Endothelial cell (in vitro differentiated cells): ENCODE measurements at regions not wholly inside any gene's neighbourhood (a gene's known extent, or its start where the extent isn't known, plus 50 kb on each side); places are given as distances from the start of the nearest gene placed in this dataset.

Source experiments
- DNase-seq: peaks from one replicate; pipeline ENCODE4 v3.0.0; 2021; ENCODE audit warnings: low spot score
- H3K27ac Mint-ChIP-seq: one replicate; pipeline ENCODE4 v1.8.0; 2021; ENCODE audit warnings: mixed read lengths, inconsistent platforms; ENCODE audit not compliant: unreplicated experiment
- H3K27me3 Mint-ChIP-seq: one replicate; pipeline ENCODE4 v1.8.0; 2021; ENCODE audit warnings: mild to moderate bottlenecking, moderate library complexity, mixed read lengths, inconsistent platforms; ENCODE audit not compliant: unreplicated experiment
- H3K36me3 Mint-ChIP-seq: one replicate; pipeline ENCODE4 v1.8.0; 2021; ENCODE audit warnings: mild to moderate bottlenecking, low read depth, mixed read lengths, inconsistent platforms; ENCODE audit not compliant: unreplicated experiment
- H3K4me1 Mint-ChIP-seq: one replicate; pipeline ENCODE4 v1.8.0; 2021; ENCODE audit warnings: mild to moderate bottlenecking, mixed read lengths, inconsistent platforms; ENCODE audit not compliant: unreplicated experiment
- H3K4me3 Mint-ChIP-seq: one replicate; pipeline ENCODE4 v1.8.0; 2021; ENCODE audit warnings: mild to moderate bottlenecking, mixed read lengths, inconsistent platforms; ENCODE audit not compliant: unreplicated experiment
- H3K9me3 Mint-ChIP-seq: one replicate; pipeline ENCODE4 v1.8.0; 2021; ENCODE audit warnings: mixed read lengths, inconsistent platforms; ENCODE audit not compliant: unreplicated experiment
- TF ChIP-seq, protein P1 (sequence below): fragments of 200-600 bp; sonication (generic); IDR thresholded peaks from one replicate; pipeline ENCODE4 v1.5.0; 2021; ENCODE audit warnings: antibody characterized with exemption; ENCODE audit not compliant: unreplicated experiment

DNA sequence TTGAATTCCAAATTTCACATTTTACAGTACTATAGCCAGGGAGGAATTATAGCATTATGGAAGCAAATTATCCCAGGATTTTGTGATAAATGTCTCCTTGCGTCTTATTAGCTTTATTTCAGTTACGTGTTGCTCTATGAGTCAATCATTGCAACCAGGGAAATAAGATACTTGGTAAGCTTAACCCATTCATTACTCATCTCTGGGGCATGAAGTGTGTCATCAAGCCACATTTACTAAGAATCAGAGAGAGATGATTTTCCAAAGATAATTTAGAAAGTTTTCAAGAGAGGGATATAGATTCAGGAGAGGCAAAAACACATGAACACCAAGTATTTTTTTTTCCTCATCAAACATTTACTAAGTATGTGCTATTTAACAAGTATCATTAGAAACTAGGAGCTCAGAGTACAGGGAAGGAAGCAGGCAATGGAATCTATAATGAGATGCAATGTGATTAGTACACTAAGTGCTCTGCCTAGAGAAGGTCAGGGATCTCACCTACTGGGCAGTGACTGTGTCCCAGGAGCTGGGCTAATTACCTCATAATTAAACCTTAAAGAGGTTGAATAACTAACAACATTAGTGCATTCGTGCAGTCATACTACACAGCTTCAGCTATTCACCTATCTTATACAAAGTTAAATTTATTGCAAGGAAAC is 217.8 kb upstream of the NXPH2 start:
- Mint-ChIP-seq H3K27ac (no peak overlapping the region), H3K36me3 (no peaks in the 10 kb centered on the region), H3K27me3 (no peaks in the 10 kb centered on the region), H3K4me3 (no peak overlapping the region), H3K9me3 (no peaks in the 10 kb centered on the region), H3K4me1 (no peaks in the 10 kb centered on the region)
- TF ChIP-seq, protein P1, sequence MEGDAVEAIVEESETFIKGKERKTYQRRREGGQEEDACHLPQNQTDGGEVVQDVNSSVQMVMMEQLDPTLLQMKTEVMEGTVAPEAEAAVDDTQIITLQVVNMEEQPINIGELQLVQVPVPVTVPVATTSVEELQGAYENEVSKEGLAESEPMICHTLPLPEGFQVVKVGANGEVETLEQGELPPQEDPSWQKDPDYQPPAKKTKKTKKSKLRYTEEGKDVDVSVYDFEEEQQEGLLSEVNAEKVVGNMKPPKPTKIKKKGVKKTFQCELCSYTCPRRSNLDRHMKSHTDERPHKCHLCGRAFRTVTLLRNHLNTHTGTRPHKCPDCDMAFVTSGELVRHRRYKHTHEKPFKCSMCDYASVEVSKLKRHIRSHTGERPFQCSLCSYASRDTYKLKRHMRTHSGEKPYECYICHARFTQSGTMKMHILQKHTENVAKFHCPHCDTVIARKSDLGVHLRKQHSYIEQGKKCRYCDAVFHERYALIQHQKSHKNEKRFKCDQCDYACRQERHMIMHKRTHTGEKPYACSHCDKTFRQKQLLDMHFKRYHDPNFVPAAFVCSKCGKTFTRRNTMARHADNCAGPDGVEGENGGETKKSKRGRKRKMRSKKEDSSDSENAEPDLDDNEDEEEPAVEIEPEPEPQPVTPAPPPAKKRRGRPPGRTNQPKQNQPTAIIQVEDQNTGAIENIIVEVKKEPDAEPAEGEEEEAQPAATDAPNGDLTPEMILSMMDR: no peak
- no peak for DNase-seq

DNA sequence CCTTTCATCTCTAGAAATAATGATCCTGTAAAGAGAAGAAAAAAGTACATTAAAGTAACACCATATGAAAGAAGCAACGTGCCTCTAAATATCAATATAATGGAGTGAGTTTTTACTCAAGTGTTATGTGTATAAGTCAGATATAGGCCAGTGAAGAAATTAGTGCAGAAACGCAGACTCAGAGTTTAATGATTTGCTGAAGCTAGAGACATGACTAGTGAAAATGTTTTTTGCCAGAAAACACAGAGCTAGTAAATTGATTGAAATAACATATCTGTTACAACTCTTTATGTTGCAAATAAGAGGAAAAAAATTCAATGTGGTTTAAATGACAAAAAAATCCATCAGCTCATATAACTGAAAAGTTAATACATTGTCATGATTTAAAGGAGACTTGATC is 217.2 kb upstream of the NXPH2 start:
- TF ChIP-seq, protein P1: no peak
- no peaks in the 10 kb centered on the region for H3K9me3 Mint-ChIP-seq

DNA sequence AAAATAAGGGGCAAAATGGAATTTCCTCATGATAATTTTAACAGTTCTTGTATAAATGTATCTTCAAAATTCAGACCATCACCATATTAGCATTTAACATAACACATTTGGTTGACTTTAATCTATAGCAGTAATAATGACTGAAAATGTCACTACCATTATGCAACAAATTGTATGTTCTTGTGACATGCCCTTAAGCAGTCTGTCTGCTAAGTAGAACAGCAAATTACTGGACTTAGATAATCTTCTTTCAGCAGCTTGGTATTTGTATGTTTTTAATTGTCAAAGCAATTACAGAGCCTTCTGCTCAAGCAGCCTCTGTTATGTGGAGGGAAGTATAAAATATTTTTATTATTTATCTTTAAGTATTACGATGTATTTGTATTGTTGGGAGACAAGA is 214.3 kb upstream of the NXPH2 start:
- Mint-ChIP-seq H3K27ac (no peak overlapping the region), H3K4me1 (no peaks in the 10 kb centered on the region), H3K27me3 (no peaks in the 10 kb centered on the region), H3K4me3 (no peak overlapping the region), H3K36me3 (no peaks in the 10 kb centered on the region), H3K9me3 (no peaks in the 10 kb centered on the region)
- TF ChIP-seq, protein P1: no peak
- no peak for DNase-seq

More for the DNA sequence above, 217.2 kb upstream of the NXPH2 start:
- no peak for DNase-seq
- Mint-ChIP-seq H3K4me1 (no peaks in the 10 kb centered on the region), H3K27ac (no peak overlapping the region), H3K27me3 (no peaks in the 10 kb centered on the region), H3K4me3 (no peak overlapping the region), H3K36me3 (no peaks in the 10 kb centered on the region)

DNA sequence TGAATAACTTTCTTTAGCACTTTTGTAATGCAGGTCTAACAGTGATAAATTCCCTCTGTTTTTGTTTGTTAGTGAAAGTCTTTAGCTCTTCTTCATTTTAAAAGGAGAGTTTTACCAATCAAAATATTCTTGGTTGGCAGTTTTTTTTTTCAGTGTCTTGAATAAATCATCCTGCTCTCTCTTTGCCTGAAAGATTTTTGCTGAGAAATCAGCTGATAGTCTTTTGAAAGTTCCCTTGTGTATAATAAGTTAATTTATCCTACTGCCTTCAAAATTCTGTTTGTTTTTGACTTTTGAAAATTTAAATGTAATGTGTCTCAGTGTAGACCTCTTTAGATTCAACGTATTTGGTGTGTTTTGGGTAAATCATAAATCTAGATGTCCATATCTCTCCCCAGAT is 205.7 kb upstream of the NXPH2 start:
- Mint-ChIP-seq H3K36me3 (no peaks in the 10 kb centered on the region), H3K9me3 (no peaks in the 10 kb centered on the region), H3K4me1 (no peaks in the 10 kb centered on the region), H3K27ac (no peak overlapping the region), H3K4me3 (no peak overlapping the region), H3K27me3 (no peaks in the 10 kb centered on the region)
- no peak for DNase-seq
- TF ChIP-seq, protein P1: no peak

DNA sequence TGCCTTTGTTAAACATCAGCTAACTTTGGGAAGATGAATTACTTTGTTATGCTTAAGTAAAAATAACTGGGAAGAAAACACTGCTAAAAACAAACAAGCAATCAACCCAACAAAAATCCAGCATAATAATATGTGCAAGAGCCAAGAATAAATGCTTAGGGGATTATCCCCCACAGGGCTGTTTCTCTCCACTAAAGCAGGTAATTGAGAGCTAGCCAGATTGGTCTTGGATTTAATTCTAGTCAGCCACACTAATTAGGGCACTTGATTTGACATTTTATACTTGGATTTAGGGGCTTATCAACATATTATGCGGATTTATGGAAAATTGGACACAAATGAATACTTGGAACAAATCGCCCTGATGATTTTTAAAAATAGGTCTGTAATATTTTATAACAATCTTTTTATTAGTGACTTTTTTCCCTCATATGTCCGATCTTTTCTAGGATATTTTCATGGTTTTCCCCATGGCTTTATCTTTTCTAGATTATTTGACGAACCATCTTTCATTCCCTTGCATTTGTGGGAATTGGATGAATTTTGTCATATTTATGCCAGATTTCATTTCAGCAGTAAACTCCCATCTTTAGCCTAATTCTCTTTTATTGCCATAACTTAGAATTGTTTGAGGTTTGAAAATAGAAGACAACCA is 199.1 kb upstream of the NXPH2 start:
- TF ChIP-seq, protein P1: no peak
- Mint-ChIP-seq H3K4me1 (no peaks in the 10 kb centered on the region), H3K4me3 (no peak overlapping the region), H3K27ac (no peak overlapping the region), H3K36me3 (no peaks in the 10 kb centered on the region), H3K9me3 (no peaks in the 10 kb centered on the region), H3K27me3 (no peaks in the 10 kb centered on the region)
- no peak for DNase-seq
